HepG2 (cell line): ENCODE measurements at regions not wholly inside any gene's neighbourhood (a gene's known extent, or its start where the extent isn't known, plus 50 kb on each side); places are given as distances from the start of the nearest gene placed in this dataset.

ENCODE experiments used
- BHLHE40 ChIP-seq: IDR thresholded peaks from 2 replicates; pipeline ENCODE4 v1.6.1; 2011; ENCODE audit warnings: low read length, improper control_type of control experiment
- ETV5 ChIP-seq: IDR thresholded peaks from 2 replicates; pipeline ENCODE4 v1.6.1; 2018; ENCODE audit warnings: missing biosample characterization, missing genetic modification reagents, inconsistent platforms, borderline replicate concordance
- MEIS2 ChIP-seq: sonication (generic); formaldehyde crosslinking; IDR thresholded peaks from 2 replicates; pipeline ENCODE4 v1.9.0; 2021; ENCODE audit warnings: mild to moderate bottlenecking, missing genetic modification reagents
- POLR2A ChIP-seq, 2 experiments: IDR thresholded peaks; 2 replicates each; pipeline ENCODE4 v1.6.1; 2011; ENCODE audit warnings: low read depth in 2 of 2, low read length in 2 of 2, mild to moderate bottlenecking in 1 of 2, moderate library complexity in 1 of 2; ENCODE audit not compliant: insufficient read depth in 1 of 2
- RAD21 ChIP-seq: fragments of 450-650 bp; formaldehyde crosslinking; IDR thresholded peaks from 2 replicates; pipeline ENCODE4 v1.5.0; 2020; ENCODE audit warnings: mild to moderate bottlenecking
- SETDB1 ChIP-seq: sonication (generic); formaldehyde crosslinking; IDR thresholded peaks from 2 replicates; pipeline ENCODE4 v1.5.1; 2020; ENCODE audit warnings: missing genetic modification reagents, mild to moderate bottlenecking, borderline replicate concordance
- TSC22D2 ChIP-seq: sonication (generic); formaldehyde crosslinking; IDR thresholded peaks from 2 replicates; pipeline ENCODE4 v1.5.1; 2020; ENCODE audit warnings: missing genetic modification reagents, mild to moderate bottlenecking, borderline replicate concordance
- ZNF160 ChIP-seq: sonication (generic); formaldehyde crosslinking; IDR thresholded peaks from 2 replicates; pipeline ENCODE4 v1.8.0; 2022; ENCODE audit warnings: mild to moderate bottlenecking, inconsistent platforms, missing genetic modification reagents
- ZNF234 ChIP-seq: sonication (generic); formaldehyde crosslinking; conservative IDR thresholded peaks from 2 replicates; pipeline ENCODE4 v1.5.1; 2020; ENCODE audit warnings: mild to moderate bottlenecking, missing genetic modification reagents
- ZNF549 ChIP-seq: sonication (generic); formaldehyde crosslinking; IDR thresholded peaks from 2 replicates; pipeline ENCODE4 v1.5.0; 2020; ENCODE audit warnings: missing genetic modification reagents
- ZNF577 ChIP-seq: sonication (generic); formaldehyde crosslinking; IDR thresholded peaks from 2 replicates; pipeline ENCODE4 v1.4.0; 2020; ENCODE audit warnings: mild to moderate bottlenecking, low read depth, missing genetic modification reagents, borderline replicate concordance
- ZNF598 ChIP-seq: sonication (generic); formaldehyde crosslinking; IDR thresholded peaks from 2 replicates; pipeline ENCODE4 v1.5.1; 2020; ENCODE audit warnings: mild to moderate bottlenecking, missing genetic modification reagents, borderline replicate concordance
- TF ChIP-seq, protein P1 (sequence below): sonication (generic); formaldehyde crosslinking; IDR thresholded peaks from 2 replicates; pipeline ENCODE4 v1.4.0; 2020; ENCODE audit warnings: missing genetic modification reagents
- TF ChIP-seq, protein P2 (sequence below): sonication (generic); formaldehyde crosslinking; IDR thresholded peaks from 2 replicates; pipeline ENCODE4 v1.5.0; 2020; ENCODE audit warnings: mild to moderate bottlenecking, missing genetic modification reagents, moderate library complexity

DNA sequence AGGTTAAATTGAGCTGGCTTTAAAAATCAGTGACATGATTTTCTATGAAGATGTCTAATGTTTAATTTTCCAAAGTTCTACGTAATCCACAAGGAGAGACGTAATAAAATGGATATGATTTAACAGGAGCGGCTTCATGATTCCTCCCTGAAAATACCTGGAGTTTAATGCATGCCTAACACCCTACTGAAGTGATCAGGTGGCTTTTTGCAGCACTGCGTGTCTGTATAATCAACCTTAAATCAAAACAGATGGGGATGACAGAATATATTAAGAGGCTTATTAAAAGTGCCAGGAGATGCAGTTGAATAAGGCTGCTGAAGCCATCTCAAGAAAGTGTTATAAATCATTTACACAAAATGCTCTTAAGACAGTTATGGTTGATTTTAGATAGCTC lies 112.4 kb upstream of the TLR3 start:
- TF ChIP-seq, protein P1, sequence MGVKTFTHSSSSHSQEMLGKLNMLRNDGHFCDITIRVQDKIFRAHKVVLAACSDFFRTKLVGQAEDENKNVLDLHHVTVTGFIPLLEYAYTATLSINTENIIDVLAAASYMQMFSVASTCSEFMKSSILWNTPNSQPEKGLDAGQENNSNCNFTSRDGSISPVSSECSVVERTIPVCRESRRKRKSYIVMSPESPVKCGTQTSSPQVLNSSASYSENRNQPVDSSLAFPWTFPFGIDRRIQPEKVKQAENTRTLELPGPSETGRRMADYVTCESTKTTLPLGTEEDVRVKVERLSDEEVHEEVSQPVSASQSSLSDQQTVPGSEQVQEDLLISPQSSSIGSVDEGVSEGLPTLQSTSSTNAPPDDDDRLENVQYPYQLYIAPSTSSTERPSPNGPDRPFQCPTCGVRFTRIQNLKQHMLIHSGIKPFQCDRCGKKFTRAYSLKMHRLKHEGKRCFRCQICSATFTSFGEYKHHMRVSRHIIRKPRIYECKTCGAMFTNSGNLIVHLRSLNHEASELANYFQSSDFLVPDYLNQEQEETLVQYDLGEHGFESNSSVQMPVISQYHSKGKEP (CRISPR knock-in tag) = no peak
- no peak for TF ChIP-seq ZNF234
- no peak for TF ChIP-seq SETDB1 (CRISPR knock-in tag)
- TF ChIP-seq MEIS2 (CRISPR knock-in tag) = no peak
- TF ChIP-seq POLR2A (IDR thresholded peaks at IDR 0.05; ENCODE audit: insufficient read depth in 1 of 2, low read depth in 2 of 2, low read length in 2 of 2) = no peak
- no peak for TF ChIP-seq ZNF549 (CRISPR knock-in tag)
- no peak for TF ChIP-seq BHLHE40
- no peak for TF ChIP-seq ZNF598 (CRISPR knock-in tag)
- TF ChIP-seq ZNF577 (CRISPR knock-in tag) = no peak
- no peak for TF ChIP-seq RAD21 (CRISPR knock-in tag)
- no peak for TF ChIP-seq ZNF160
- TF ChIP-seq, protein P2, sequence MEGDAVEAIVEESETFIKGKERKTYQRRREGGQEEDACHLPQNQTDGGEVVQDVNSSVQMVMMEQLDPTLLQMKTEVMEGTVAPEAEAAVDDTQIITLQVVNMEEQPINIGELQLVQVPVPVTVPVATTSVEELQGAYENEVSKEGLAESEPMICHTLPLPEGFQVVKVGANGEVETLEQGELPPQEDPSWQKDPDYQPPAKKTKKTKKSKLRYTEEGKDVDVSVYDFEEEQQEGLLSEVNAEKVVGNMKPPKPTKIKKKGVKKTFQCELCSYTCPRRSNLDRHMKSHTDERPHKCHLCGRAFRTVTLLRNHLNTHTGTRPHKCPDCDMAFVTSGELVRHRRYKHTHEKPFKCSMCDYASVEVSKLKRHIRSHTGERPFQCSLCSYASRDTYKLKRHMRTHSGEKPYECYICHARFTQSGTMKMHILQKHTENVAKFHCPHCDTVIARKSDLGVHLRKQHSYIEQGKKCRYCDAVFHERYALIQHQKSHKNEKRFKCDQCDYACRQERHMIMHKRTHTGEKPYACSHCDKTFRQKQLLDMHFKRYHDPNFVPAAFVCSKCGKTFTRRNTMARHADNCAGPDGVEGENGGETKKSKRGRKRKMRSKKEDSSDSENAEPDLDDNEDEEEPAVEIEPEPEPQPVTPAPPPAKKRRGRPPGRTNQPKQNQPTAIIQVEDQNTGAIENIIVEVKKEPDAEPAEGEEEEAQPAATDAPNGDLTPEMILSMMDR (CRISPR knock-in tag) = no peak
- no peak for TF ChIP-seq TSC22D2 (CRISPR knock-in tag)
- TF ChIP-seq ETV5 (CRISPR knock-in tag) = no peak
